GM19463 (cell line): ENCODE measurements at regions not wholly inside any gene's neighbourhood (a gene's known extent, or its start where the extent isn't known, plus 50 kb on each side); places are given as distances from the start of the nearest gene placed in this dataset.

ENCODE experiments used
- ATAC-seq: cut with Tn5 transposase; IDR thresholded peaks from one replicate; pipeline ENCODE4 v1.9.1; 2021; ENCODE audit warnings: mild to moderate bottlenecking, moderate library complexity; ENCODE audit not compliant: unreplicated experiment

GRCh38 chr3:28940530-28940929 lies 340.3 kb upstream of the RBMS3 start:
- ATAC-seq = peak; percentile 81

- ATAC-seq = peak; percentile 16
Measured at GRCh38 chr3:28940994-28941393, 339.9 kb upstream of the RBMS3 start.

GRCh38 chr3:28947061-28947460 lies 333.8 kb upstream of the RBMS3 start:
- no peak for ATAC-seq

GRCh38 chr3:28947751-28948150 lies 333.1 kb upstream of the RBMS3 start:
- ATAC-seq = no peak

GRCh38 chr3:28948685-28949084 lies 332.2 kb upstream of the RBMS3 start:
- no peak for ATAC-seq

GRCh38 chr3:28949580-28949979 lies 331.3 kb upstream of the RBMS3 start:
- ATAC-seq = no peak

GRCh38 chr3:28950614-28951013 lies 330.3 kb upstream of the RBMS3 start:
- ATAC-seq = no peak

- no peak for ATAC-seq
Measured at GRCh38 chr3:28951772-28952556, 328.9 kb upstream of the RBMS3 start.

GRCh38 chr3:28958656-28959055 lies 322.2 kb upstream of the RBMS3 start:
- no peak for ATAC-seq

GRCh38 chr3:28971156-28971555 lies 309.7 kb upstream of the RBMS3 start:
- ATAC-seq = no peak

- ATAC-seq = peak; percentile 77
Measured at GRCh38 chr3:28972921-28973320, 307.9 kb upstream of the RBMS3 start.

- ATAC-seq = no peak
Measured at GRCh38 chr3:28973609-28974008, 307.3 kb upstream of the RBMS3 start.

- ATAC-seq = no peak
Measured at GRCh38 chr3:28978092-28978491, 302.8 kb upstream of the RBMS3 start.

GRCh38 chr3:28980131-28980530 lies 300.7 kb upstream of the RBMS3 start:
- ATAC-seq = no peak

GRCh38 chr3:28980631-28981030 lies 300.2 kb upstream of the RBMS3 start:
- ATAC-seq = no peak

GRCh38 chr3:28982906-28983305 lies 298.0 kb upstream of the RBMS3 start:
- ATAC-seq = peak; percentile 89

- ATAC-seq = no peak
Measured at GRCh38 chr3:28986922-28987321, 293.9 kb upstream of the RBMS3 start.

GRCh38 chr3:28989646-28990089 lies 291.2 kb upstream of the RBMS3 start:
- peak; percentile 85 for ATAC-seq

- ATAC-seq = no peak
Measured at GRCh38 chr3:28994161-28994905, 286.5 kb upstream of the RBMS3 start.

GRCh38 chr3:29004885-29005599 lies 275.8 kb upstream of the RBMS3 start:
- peak; percentile 100 for ATAC-seq

GRCh38 chr3:29005862-29006261 lies 275.0 kb upstream of the RBMS3 start:
- no peak for ATAC-seq

GRCh38 chr3:29011441-29011840 lies 269.4 kb upstream of the RBMS3 start:
- ATAC-seq = no peak
